ENCODE measurements at regions not wholly inside any gene's neighbourhood (a gene's known extent, or its start where the extent isn't known, plus 50 kb on each side); places are given as distances from the start of the nearest gene placed in this dataset.

GRCh38 chr7:136140469-136140868, 163.3 kb upstream of the MTPN start:
- DNase-seq (ENCODE audit: low spot score) (no peak), ATAC-seq (ENCODE audit: low FRiP score) (no peak)
- no peak for TF ChIP-seq CTCF (IDR thresholded peaks at IDR 0.05)

- TF ChIP-seq CTCF (IDR thresholded peaks at IDR 0.05), result no peak
- DNase-seq (ENCODE audit: low spot score), result no peak
- no peak for ATAC-seq (ENCODE audit: low FRiP score)
Observed at GRCh38 chr7:136139417-136139816, 162.3 kb upstream of the MTPN start.

- DNase-seq (ENCODE audit: low spot score) (no peak), ATAC-seq (ENCODE audit: low FRiP score) (no peak)
- TF ChIP-seq CTCF (IDR thresholded peaks at IDR 0.05), result no peak
Observed at GRCh38 chr7:136138991-136139390, 161.8 kb upstream of the MTPN start.

GRCh38 chr7:136136906-136137454, 159.8 kb upstream of the MTPN start:
- ATAC-seq (ENCODE audit: low FRiP score), result no peak

GRCh38 chr7:136134503-136134902, 157.3 kb upstream of the MTPN start:
- ATAC-seq (ENCODE audit: low FRiP score) (peak; percentile 59), DNase-seq (ENCODE audit: low spot score) (no peak)
- TF ChIP-seq CTCF (IDR thresholded peaks at IDR 0.05), result no peak

More at GRCh38 chr7:136136906-136137454, 159.8 kb upstream of the MTPN start:
- no peak for DNase-seq (ENCODE audit: low spot score)
- TF ChIP-seq CTCF (IDR thresholded peaks at IDR 0.05), result no peak

- no peak for TF ChIP-seq CTCF (IDR thresholded peaks at IDR 0.05)
- no peak for ATAC-seq (ENCODE audit: low FRiP score)
- DNase-seq (ENCODE audit: low spot score), result no peak
Observed at GRCh38 chr7:136133551-136133950, 156.4 kb upstream of the MTPN start.

GRCh38 chr7:136131304-136131630, 154.1 kb upstream of the MTPN start:
- DNase-seq (ENCODE audit: low spot score), result no peak
- no peak for TF ChIP-seq CTCF (IDR thresholded peaks at IDR 0.05)
- no peak for ATAC-seq (ENCODE audit: low FRiP score)

Measured in omental fat pad (tissue), 3 donors.